Endodermal cell (in vitro differentiated cells): ENCODE measurements at regions not wholly inside any gene's neighbourhood (a gene's known extent, or its start where the extent isn't known, plus 50 kb on each side); places are given as distances from the start of the nearest gene placed in this dataset.

Source experiments
- DNase-seq: peaks from one replicate; pipeline ENCODE4 v3.0.0-alpha.2; 2017
- H3K27ac ChIP-seq: 2 replicates; pipeline ENCODE4 v1.5.1; 2013; ENCODE audit warnings: mild to moderate bottlenecking, low read depth, low read length, moderate library complexity
- H3K27me3 ChIP-seq: 2 replicates; pipeline ENCODE4 v1.6.1; 2013; ENCODE audit warnings: mild to moderate bottlenecking, low read length, moderate library complexity; ENCODE audit not compliant: insufficient read depth, control insufficient read depth, poor library complexity, severe bottlenecking
- H3K36me3 ChIP-seq: 2 replicates; pipeline ENCODE4 v1.7.0; 2013; ENCODE audit warnings: mild to moderate bottlenecking, low read length, moderate library complexity; ENCODE audit not compliant: control insufficient read depth, insufficient read depth
- H3K4me1 ChIP-seq: one replicate; pipeline ENCODE4 v1.7.0; 2013; ENCODE audit warnings: low read length; ENCODE audit not compliant: control insufficient read depth, insufficient read depth
- H3K4me3 ChIP-seq: 2 replicates; pipeline ENCODE4 v1.5.1; 2013; ENCODE audit warnings: mild to moderate bottlenecking, low read length, moderate library complexity
- H3K9ac ChIP-seq: 2 replicates; pipeline ENCODE4 v1.6.1; 2013; ENCODE audit warnings: mild to moderate bottlenecking, low read length, moderate library complexity; ENCODE audit not compliant: poor library complexity, severe bottlenecking; ENCODE audit errors: extremely low read depth
- H3K9me3 ChIP-seq: 2 replicates; pipeline ENCODE4 v1.6.1; 2013; ENCODE audit warnings: mild to moderate bottlenecking, low read length, moderate library complexity; ENCODE audit not compliant: control insufficient read depth
- H3K27ac Mint-ChIP-seq: 2 replicates; pipeline ENCODE4 v1.8.0; 2020; ENCODE audit warnings: mixed read lengths
- H3K27me3 Mint-ChIP-seq: 2 replicates; pipeline ENCODE4 v1.8.0; 2021; ENCODE audit warnings: mild to moderate bottlenecking, mixed read lengths; ENCODE audit not compliant: insufficient read depth
- H3K36me3 Mint-ChIP-seq: 2 replicates; pipeline ENCODE4 v1.8.0; 2020; ENCODE audit warnings: low read depth, mixed read lengths
- H3K4me1 Mint-ChIP-seq: 2 replicates; pipeline ENCODE4 v1.8.0; 2020; ENCODE audit warnings: mixed read lengths
- H3K4me3 Mint-ChIP-seq: 2 replicates; pipeline ENCODE4 v1.8.0; 2020; ENCODE audit warnings: mild to moderate bottlenecking, moderate library complexity, mixed read lengths
- H3K9me3 Mint-ChIP-seq: 2 replicates; pipeline ENCODE4 v1.8.0; 2020; ENCODE audit warnings: mild to moderate bottlenecking, mixed read lengths
- WGBS, 2 experiments: methylation state at CpG; one replicate each; pipeline versions ENCODE4 v1.1.5 to v1.1.7; 2013; ENCODE audit warnings: missing lambda C conversion rate in 2 of 2, mixed read lengths in 1 of 2; ENCODE audit not compliant: insufficient coverage in 1 of 2, insufficient read length in 1 of 2; 5-methylcytosine and 5-hydroxymethylcytosine counted together
- TF ChIP-seq, protein P1 (sequence below): fragments of 200-600 bp; sonication (generic); conservative IDR thresholded peaks from 2 replicates; pipeline ENCODE4 v1.5.0; 2021; ENCODE audit warnings: antibody characterized with exemption, mild to moderate bottlenecking

DNA sequence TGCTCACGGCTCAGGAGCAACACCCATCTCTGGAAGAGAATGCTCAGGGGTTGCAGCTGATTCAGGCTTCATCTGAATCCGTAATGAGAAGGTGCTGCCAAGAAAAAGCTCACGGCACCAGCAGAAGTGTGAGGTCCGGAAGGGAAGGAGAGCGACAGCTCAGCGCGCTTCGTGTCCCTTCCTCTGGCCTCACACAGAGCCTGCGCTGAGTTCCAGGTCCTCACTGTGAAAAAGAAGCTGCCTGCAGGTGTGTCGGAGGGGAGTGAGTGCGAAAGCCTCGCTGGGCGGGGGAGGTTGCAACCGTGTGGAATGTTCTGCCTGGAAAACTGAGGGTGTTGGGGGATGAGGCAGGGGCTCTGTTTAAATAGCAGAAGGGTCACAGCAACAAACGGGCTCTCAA, 76.2 kb upstream of the TWIST2 start:
- H3K36me3 ChIP-seq, result no peaks in the 10 kb centered on the region
- peaks cover 26% of the 10 kb centered on the region for H3K27me3 ChIP-seq
- 85 to 86% methylated on average over 8 to 15 of the region's 15 CpGs for WGBS, 2 experiments
- H3K4me1 ChIP-seq, result no peaks in the 10 kb centered on the region
- H3K9ac ChIP-seq, result no peak overlapping the region
- peak; percentile 38 for DNase-seq
- no peak overlapping the region for H3K27ac ChIP-seq
- Mint-ChIP-seq H3K36me3 (no peaks in the 10 kb centered on the region), H3K27ac (no peak overlapping the region), H3K27me3 (peaks cover 29% of the 10 kb centered on the region), H3K4me3 (no peak overlapping the region), H3K4me1 (peaks cover 3% of the 10 kb centered on the region), H3K9me3 (no peaks in the 10 kb centered on the region)
- H3K9me3 ChIP-seq, result no peaks in the 10 kb centered on the region
- TF ChIP-seq, protein P1, sequence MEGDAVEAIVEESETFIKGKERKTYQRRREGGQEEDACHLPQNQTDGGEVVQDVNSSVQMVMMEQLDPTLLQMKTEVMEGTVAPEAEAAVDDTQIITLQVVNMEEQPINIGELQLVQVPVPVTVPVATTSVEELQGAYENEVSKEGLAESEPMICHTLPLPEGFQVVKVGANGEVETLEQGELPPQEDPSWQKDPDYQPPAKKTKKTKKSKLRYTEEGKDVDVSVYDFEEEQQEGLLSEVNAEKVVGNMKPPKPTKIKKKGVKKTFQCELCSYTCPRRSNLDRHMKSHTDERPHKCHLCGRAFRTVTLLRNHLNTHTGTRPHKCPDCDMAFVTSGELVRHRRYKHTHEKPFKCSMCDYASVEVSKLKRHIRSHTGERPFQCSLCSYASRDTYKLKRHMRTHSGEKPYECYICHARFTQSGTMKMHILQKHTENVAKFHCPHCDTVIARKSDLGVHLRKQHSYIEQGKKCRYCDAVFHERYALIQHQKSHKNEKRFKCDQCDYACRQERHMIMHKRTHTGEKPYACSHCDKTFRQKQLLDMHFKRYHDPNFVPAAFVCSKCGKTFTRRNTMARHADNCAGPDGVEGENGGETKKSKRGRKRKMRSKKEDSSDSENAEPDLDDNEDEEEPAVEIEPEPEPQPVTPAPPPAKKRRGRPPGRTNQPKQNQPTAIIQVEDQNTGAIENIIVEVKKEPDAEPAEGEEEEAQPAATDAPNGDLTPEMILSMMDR, result no peak
- H3K4me3 ChIP-seq, result no peak overlapping the region

DNA sequence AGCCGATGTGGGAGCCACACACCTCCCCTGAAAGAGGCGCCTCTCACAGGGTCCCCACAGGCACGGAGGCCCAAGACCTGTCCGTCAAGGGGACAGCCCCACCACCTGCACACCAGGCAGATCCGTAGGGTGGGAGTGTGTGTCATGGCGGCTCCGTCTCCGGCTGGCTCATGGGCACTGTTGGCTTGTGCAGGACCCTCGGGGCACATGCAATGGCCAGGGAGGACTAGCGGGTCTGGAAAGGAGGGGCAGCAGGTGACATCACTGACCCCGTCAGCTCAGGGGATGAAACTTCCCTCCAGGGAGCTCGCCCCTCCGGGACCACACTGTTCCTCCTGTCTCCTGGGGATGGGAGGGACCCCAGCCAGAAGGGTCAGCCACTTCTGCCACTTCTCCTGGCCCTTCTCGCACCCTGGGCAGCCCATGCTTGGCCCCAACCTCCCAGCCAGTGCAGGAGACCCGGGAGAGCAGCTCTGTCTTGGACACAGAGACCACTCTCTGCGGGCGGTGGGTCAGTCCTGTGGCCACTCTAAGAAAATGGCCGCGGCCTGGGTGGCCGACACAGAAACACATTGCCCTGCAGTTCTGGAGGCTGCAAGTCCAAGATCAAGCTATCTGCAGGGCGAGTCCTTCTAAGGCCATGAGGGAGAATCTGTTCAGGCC, 75.1 kb upstream of the TWIST2 start:
- Histone ChIP-seq H3K9me3 (no peaks in the 10 kb centered on the region), H3K27me3 (peaks cover 15% of the 10 kb centered on the region), H3K9ac (no peak overlapping the region), H3K27ac (no peak overlapping the region), H3K4me1 (no peaks in the 10 kb centered on the region), H3K4me3 (no peak overlapping the region), H3K36me3 (no peaks in the 10 kb centered on the region)
- no peak overlapping the region for H3K27ac Mint-ChIP-seq
- no peaks in the 10 kb centered on the region for H3K9me3 Mint-ChIP-seq
- no peak overlapping the region for H3K4me3 Mint-ChIP-seq
- WGBS, 2 experiments, result 92 to 96% methylated on average over 13 to 21 of the region's 21 CpGs
- DNase-seq, result peak; percentile 24
- H3K4me1 Mint-ChIP-seq, result peaks cover 3% of the 10 kb centered on the region
- TF ChIP-seq, protein P1, result no peak
- peaks cover 26% of the 10 kb centered on the region for H3K27me3 Mint-ChIP-seq
- H3K36me3 Mint-ChIP-seq, result no peaks in the 10 kb centered on the region

DNA sequence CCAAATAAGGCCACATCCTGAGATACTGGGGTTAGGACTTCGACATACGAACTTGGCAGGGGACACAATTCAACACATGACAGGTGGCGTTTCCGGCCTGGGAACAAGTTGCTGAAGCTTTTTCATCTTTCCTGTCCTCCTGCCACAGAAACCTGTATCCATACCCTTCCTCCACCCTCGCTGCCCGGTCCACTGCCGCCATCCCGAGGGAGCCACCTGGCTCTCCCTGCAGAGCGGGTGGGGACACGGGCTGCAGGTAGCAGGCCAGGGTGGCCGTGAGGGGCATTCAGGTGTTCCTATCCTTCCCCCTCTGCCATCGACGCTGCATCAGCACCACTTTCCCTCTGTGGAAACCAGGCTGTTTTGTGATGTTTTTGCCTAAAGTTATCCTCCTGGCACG, 74.4 kb upstream of the TWIST2 start:
- DNase-seq, result no peak
- Mint-ChIP-seq H3K4me1 (peaks cover 3% of the 10 kb centered on the region), H3K27me3 (peaks cover 24% of the 10 kb centered on the region), H3K4me3 (no peak overlapping the region), H3K27ac (no peak overlapping the region), H3K9me3 (no peaks in the 10 kb centered on the region), H3K36me3 (no peaks in the 10 kb centered on the region)
- TF ChIP-seq, protein P1, result no peak
- Histone ChIP-seq H3K4me1 (no peaks in the 10 kb centered on the region), H3K9ac (no peak overlapping the region), H3K9me3 (no peaks in the 10 kb centered on the region), H3K27me3 (peaks cover 8% of the 10 kb centered on the region), H3K4me3 (no peak overlapping the region), H3K36me3 (no peaks in the 10 kb centered on the region), H3K27ac (no peak overlapping the region)
- 90 to 93% methylated on average over 2 to 14 of the region's 14 CpGs for WGBS, 2 experiments
